GM18861 (cell line): ENCODE measurements at regions not wholly inside any gene's neighbourhood (a gene's known extent, or its start where the extent isn't known, plus 50 kb on each side); places are given as distances from the start of the nearest gene placed in this dataset.
"Not testable (repeated sequence)": the region's sequence is repeated elsewhere in the genome, so short reads cannot be mapped to it uniquely, and the experiment has no call there.

ENCODE experiments used
- ATAC-seq: cut with Tn5 transposase; IDR thresholded peaks from one replicate; pipeline ENCODE4 v1.9.1; 2021; ENCODE audit not compliant: unreplicated experiment

- ATAC-seq = no peak
These were observed 104.6 kb downstream of the RAP2B start for GRCh38 chr3:153266619-153267018.

GRCh38 chr3:153268564-153269279 lies 106.7 kb downstream of the RAP2B start:
- ATAC-seq = no peak

GRCh38 chr3:153269730-153270129 lies 107.7 kb downstream of the RAP2B start:
- no peak for ATAC-seq

GRCh38 chr3:153273217-153273616 lies 111.2 kb downstream of the RAP2B start:
- ATAC-seq = no peak

GRCh38 chr3:153273767-153274435 lies 111.9 kb downstream of the RAP2B start:
- ATAC-seq = no peak

GRCh38 chr3:153274561-153274960 lies 112.5 kb downstream of the RAP2B start:
- no peak for ATAC-seq

GRCh38 chr3:153275514-153275913 lies 113.5 kb downstream of the RAP2B start:
- ATAC-seq = no peak

GRCh38 chr3:153277029-153277428 lies 115.0 kb downstream of the RAP2B start:
- ATAC-seq = no peak

- ATAC-seq = not testable (repeated sequence)
These were observed 119.4 kb downstream of the RAP2B start for GRCh38 chr3:153281236-153281997.

- ATAC-seq = no peak
These were observed 120.3 kb downstream of the RAP2B start for GRCh38 chr3:153282355-153282754.

- peak; percentile 55 for ATAC-seq
These were observed 122.4 kb downstream of the RAP2B start for GRCh38 chr3:153284282-153284938.

- no peak for ATAC-seq
These were observed 123.2 kb downstream of the RAP2B start for GRCh38 chr3:153285194-153285641.

GRCh38 chr3:153285982-153286381 lies 124.0 kb downstream of the RAP2B start:
- no peak for ATAC-seq

- ATAC-seq = no peak
These were observed 125.0 kb downstream of the RAP2B start for GRCh38 chr3:153287017-153287416.

- ATAC-seq = no peak
These were observed 127.3 kb downstream of the RAP2B start for GRCh38 chr3:153289334-153289808.

GRCh38 chr3:153290268-153291015 lies 128.4 kb downstream of the RAP2B start:
- ATAC-seq = no peak

- no peak for ATAC-seq
These were observed 129.1 kb downstream of the RAP2B start for GRCh38 chr3:153291059-153291685.

GRCh38 chr3:153293265-153293664 lies 131.2 kb downstream of the RAP2B start:
- no peak for ATAC-seq

- ATAC-seq = no peak
These were observed 133.9 kb downstream of the RAP2B start for GRCh38 chr3:153295901-153296300.

GRCh38 chr3:153305189-153305588 lies 143.2 kb downstream of the RAP2B start:
- ATAC-seq = no peak
